ENCODE measurements at regions not wholly inside any gene's neighbourhood (a gene's known extent, or its start where the extent isn't known, plus 50 kb on each side); places are given as distances from the start of the nearest gene placed in this dataset.

- TF ChIP-seq CTCF (IDR thresholded peaks at IDR 0.05; ENCODE audit: unreplicated experiment), result no peak
- no peak for DNase-seq (ENCODE audit: low spot score)
- Mint-ChIP-seq H3K4me3 (ENCODE audit: unreplicated experiment) (no peak overlapping the region), H3K9me3 (ENCODE audit: unreplicated experiment) (no peaks in the 10 kb centered on the region), H3K27me3 (ENCODE audit: unreplicated experiment) (peaks cover 2% of the 10 kb centered on the region), H3K27ac (ENCODE audit: unreplicated experiment) (no peak overlapping the region), H3K4me1 (ENCODE audit: unreplicated experiment) (peaks cover 8% of the 10 kb centered on the region), H3K36me3 (ENCODE audit: low read depth, unreplicated experiment) (no peaks in the 10 kb centered on the region)
Observed at GRCh38 chr2:150192701-150193100, 294.8 kb downstream of the RND3 start.

- Mint-ChIP-seq H3K27ac (ENCODE audit: unreplicated experiment) (no peak overlapping the region), H3K27me3 (ENCODE audit: unreplicated experiment) (peaks cover 2% of the 10 kb centered on the region), H3K4me1 (ENCODE audit: unreplicated experiment) (peaks cover 8% of the 10 kb centered on the region), H3K4me3 (ENCODE audit: unreplicated experiment) (no peak overlapping the region), H3K9me3 (ENCODE audit: unreplicated experiment) (no peaks in the 10 kb centered on the region), H3K36me3 (ENCODE audit: low read depth, unreplicated experiment) (no peaks in the 10 kb centered on the region)
- TF ChIP-seq CTCF (IDR thresholded peaks at IDR 0.05; ENCODE audit: unreplicated experiment), result no peak
- no peak for DNase-seq (ENCODE audit: low spot score)
Observed at GRCh38 chr2:150191349-150191748, 296.1 kb downstream of the RND3 start.

- H3K4me3 Mint-ChIP-seq (ENCODE audit: unreplicated experiment), result no peak overlapping the region
- peaks cover 8% of the 10 kb centered on the region for H3K4me1 Mint-ChIP-seq (ENCODE audit: unreplicated experiment)
- no peak for DNase-seq (ENCODE audit: low spot score)
- TF ChIP-seq CTCF (IDR thresholded peaks at IDR 0.05; ENCODE audit: unreplicated experiment), result no peak
- H3K27me3 Mint-ChIP-seq (ENCODE audit: unreplicated experiment), result no peaks in the 10 kb centered on the region
- H3K9me3 Mint-ChIP-seq (ENCODE audit: unreplicated experiment), result no peaks in the 10 kb centered on the region
- H3K36me3 Mint-ChIP-seq (ENCODE audit: low read depth, unreplicated experiment), result no peaks in the 10 kb centered on the region
- no peak overlapping the region for H3K27ac Mint-ChIP-seq (ENCODE audit: unreplicated experiment)
Observed at GRCh38 chr2:150190546-150190945, 296.9 kb downstream of the RND3 start.

- H3K4me3 Mint-ChIP-seq (ENCODE audit: unreplicated experiment), result no peak overlapping the region
- no peak for TF ChIP-seq CTCF (IDR thresholded peaks at IDR 0.05; ENCODE audit: unreplicated experiment)
- no peaks in the 10 kb centered on the region for H3K36me3 Mint-ChIP-seq (ENCODE audit: low read depth, unreplicated experiment)
Observed at GRCh38 chr2:150188800-150189199, 298.7 kb downstream of the RND3 start.

GRCh38 chr2:150188177-150188576 is 299.3 kb downstream of the RND3 start:
- Mint-ChIP-seq H3K27ac (ENCODE audit: unreplicated experiment) (no peak overlapping the region), H3K36me3 (ENCODE audit: low read depth, unreplicated experiment) (no peaks in the 10 kb centered on the region)
- no peak for DNase-seq (ENCODE audit: low spot score)

More at GRCh38 chr2:150188800-150189199, 298.7 kb downstream of the RND3 start:
- H3K9me3 Mint-ChIP-seq (ENCODE audit: unreplicated experiment), result no peaks in the 10 kb centered on the region
- H3K27me3 Mint-ChIP-seq (ENCODE audit: unreplicated experiment), result no peaks in the 10 kb centered on the region
- no peak for DNase-seq (ENCODE audit: low spot score)
- peaks cover 8% of the 10 kb centered on the region for H3K4me1 Mint-ChIP-seq (ENCODE audit: unreplicated experiment)
- H3K27ac Mint-ChIP-seq (ENCODE audit: unreplicated experiment), result no peak overlapping the region

More at GRCh38 chr2:150188177-150188576, 299.3 kb downstream of the RND3 start:
- no peaks in the 10 kb centered on the region for H3K27me3 Mint-ChIP-seq (ENCODE audit: unreplicated experiment)
- TF ChIP-seq CTCF (IDR thresholded peaks at IDR 0.05; ENCODE audit: unreplicated experiment), result no peak
- H3K4me1 Mint-ChIP-seq (ENCODE audit: unreplicated experiment), result peaks cover 8% of the 10 kb centered on the region
- H3K9me3 Mint-ChIP-seq (ENCODE audit: unreplicated experiment), result no peaks in the 10 kb centered on the region
- no peak overlapping the region for H3K4me3 Mint-ChIP-seq (ENCODE audit: unreplicated experiment)
